Ishikawa (cell line): ENCODE measurements at regions not wholly inside any gene's neighbourhood (a gene's known extent, or its start where the extent isn't known, plus 50 kb on each side); places are given as distances from the start of the nearest gene placed in this dataset.

Source experiments
- CEBPB ChIP-seq: IDR thresholded peaks from 2 replicates; pipeline ENCODE4 v1.6.1; 2012
- CREB1 ChIP-seq: IDR thresholded peaks from 2 replicates; pipeline ENCODE4 v1.6.1; 2012; ENCODE audit warnings: low read depth
- EGR1 ChIP-seq: IDR thresholded peaks from 2 replicates; pipeline ENCODE4 v1.6.1; 2012
- EP300 ChIP-seq: IDR thresholded peaks from 2 replicates; pipeline ENCODE4 v1.6.1; 2012; ENCODE audit warnings: borderline replicate concordance
- FOXM1 ChIP-seq: IDR thresholded peaks from 2 replicates; pipeline ENCODE4 v1.6.1; 2012; ENCODE audit warnings: low read depth, borderline replicate concordance
- NFIC ChIP-seq: IDR thresholded peaks from 2 replicates; pipeline ENCODE4 v1.6.1; 2012
- RAD21 ChIP-seq: IDR thresholded peaks from 2 replicates; pipeline ENCODE4 v1.6.1; 2012; ENCODE audit warnings: low read depth
- TAF1 ChIP-seq: IDR thresholded peaks from 2 replicates; pipeline ENCODE4 v1.6.1; 2012; ENCODE audit warnings: low read depth, mild to moderate bottlenecking
- TCF12 ChIP-seq: IDR thresholded peaks from 2 replicates; pipeline ENCODE4 v1.6.1; 2012; ENCODE audit warnings: low read depth
- TEAD4 ChIP-seq: IDR thresholded peaks from 2 replicates; pipeline ENCODE4 v1.6.1; 2012
- YY1 ChIP-seq: IDR thresholded peaks from 2 replicates; pipeline ENCODE4 v1.6.1; 2012; ENCODE audit warnings: low read depth
- ZBTB7A ChIP-seq: IDR thresholded peaks from 2 replicates; pipeline ENCODE4 v1.6.1; 2012; ENCODE audit warnings: low read depth
- TF ChIP-seq, protein P1 (sequence below): IDR thresholded peaks from 2 replicates; pipeline ENCODE4 v1.6.1; 2012; ENCODE audit warnings: low read depth, mild to moderate bottlenecking
- TF ChIP-seq, protein P2 (sequence below): IDR thresholded peaks from 2 replicates; pipeline ENCODE4 v1.6.1; 2012
- TF ChIP-seq, protein P3 (sequence below): IDR thresholded peaks from 2 replicates; pipeline ENCODE4 v1.6.1; 2012

DNA sequence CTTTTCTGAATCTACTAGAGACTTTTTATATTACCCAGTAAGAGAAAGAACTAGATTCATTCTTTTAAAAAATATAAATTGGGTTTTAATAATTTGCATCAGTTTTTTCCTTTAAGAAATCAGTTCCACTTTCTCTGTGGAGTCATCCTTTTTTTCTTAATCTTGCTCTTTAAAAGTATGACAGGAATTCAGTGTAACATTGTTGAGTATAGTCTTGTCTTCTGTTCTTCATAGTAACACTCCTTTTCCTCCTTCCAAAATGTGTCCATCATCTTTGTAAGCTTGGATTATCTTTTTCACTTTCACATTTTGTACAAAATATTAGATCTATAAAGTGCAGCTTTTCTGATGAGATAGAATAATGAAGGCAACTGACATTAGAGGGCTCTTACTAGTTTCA lies 135.4 kb downstream of the HAUS1 start:
- TF ChIP-seq YY1 (no peak), CREB1 (no peak), RAD21 (no peak), TCF12 (no peak), FOXM1 (no peak), CEBPB (no peak), TEAD4 (no peak), NFIC (no peak)
- TF ChIP-seq, protein P1, sequence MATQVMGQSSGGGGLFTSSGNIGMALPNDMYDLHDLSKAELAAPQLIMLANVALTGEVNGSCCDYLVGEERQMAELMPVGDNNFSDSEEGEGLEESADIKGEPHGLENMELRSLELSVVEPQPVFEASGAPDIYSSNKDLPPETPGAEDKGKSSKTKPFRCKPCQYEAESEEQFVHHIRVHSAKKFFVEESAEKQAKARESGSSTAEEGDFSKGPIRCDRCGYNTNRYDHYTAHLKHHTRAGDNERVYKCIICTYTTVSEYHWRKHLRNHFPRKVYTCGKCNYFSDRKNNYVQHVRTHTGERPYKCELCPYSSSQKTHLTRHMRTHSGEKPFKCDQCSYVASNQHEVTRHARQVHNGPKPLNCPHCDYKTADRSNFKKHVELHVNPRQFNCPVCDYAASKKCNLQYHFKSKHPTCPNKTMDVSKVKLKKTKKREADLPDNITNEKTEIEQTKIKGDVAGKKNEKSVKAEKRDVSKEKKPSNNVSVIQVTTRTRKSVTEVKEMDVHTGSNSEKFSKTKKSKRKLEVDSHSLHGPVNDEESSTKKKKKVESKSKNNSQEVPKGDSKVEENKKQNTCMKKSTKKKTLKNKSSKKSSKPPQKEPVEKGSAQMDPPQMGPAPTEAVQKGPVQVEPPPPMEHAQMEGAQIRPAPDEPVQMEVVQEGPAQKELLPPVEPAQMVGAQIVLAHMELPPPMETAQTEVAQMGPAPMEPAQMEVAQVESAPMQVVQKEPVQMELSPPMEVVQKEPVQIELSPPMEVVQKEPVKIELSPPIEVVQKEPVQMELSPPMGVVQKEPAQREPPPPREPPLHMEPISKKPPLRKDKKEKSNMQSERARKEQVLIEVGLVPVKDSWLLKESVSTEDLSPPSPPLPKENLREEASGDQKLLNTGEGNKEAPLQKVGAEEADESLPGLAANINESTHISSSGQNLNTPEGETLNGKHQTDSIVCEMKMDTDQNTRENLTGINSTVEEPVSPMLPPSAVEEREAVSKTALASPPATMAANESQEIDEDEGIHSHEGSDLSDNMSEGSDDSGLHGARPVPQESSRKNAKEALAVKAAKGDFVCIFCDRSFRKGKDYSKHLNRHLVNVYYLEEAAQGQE, result no peak
- TF ChIP-seq, protein P2, sequence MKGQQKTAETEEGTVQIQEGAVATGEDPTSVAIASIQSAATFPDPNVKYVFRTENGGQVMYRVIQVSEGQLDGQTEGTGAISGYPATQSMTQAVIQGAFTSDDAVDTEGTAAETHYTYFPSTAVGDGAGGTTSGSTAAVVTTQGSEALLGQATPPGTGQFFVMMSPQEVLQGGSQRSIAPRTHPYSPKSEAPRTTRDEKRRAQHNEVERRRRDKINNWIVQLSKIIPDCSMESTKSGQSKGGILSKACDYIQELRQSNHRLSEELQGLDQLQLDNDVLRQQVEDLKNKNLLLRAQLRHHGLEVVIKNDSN, result no peak

DNA sequence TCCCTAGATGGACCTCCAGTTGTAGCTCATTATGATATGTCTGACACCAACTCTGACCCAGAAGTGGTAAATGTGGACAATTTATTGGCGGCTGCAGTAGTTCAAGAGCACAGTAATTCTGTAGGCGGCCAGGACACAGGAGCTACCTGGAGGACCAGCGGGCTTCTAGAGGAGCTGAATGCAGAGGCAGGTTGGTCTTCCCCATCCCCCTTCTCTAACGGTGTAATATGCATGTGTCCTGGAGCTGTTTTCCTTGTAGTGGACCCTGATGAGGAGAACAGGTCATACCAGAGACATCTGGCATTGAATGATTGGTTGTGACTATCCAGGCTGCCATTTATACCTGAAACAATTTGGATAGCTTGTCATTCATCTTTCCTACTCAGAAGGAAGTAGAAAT lies 135.8 kb downstream of the HAUS1 start:
- TF ChIP-seq CEBPB (no peak), ZBTB7A (no peak), EGR1 (no peak), FOXM1 (no peak), TEAD4 (no peak), CREB1 (no peak)
- TF ChIP-seq, protein P1, result no peak
- TF ChIP-seq, protein P3, sequence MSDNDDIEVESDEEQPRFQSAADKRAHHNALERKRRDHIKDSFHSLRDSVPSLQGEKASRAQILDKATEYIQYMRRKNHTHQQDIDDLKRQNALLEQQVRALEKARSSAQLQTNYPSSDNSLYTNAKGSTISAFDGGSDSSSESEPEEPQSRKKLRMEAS, result no peak

DNA sequence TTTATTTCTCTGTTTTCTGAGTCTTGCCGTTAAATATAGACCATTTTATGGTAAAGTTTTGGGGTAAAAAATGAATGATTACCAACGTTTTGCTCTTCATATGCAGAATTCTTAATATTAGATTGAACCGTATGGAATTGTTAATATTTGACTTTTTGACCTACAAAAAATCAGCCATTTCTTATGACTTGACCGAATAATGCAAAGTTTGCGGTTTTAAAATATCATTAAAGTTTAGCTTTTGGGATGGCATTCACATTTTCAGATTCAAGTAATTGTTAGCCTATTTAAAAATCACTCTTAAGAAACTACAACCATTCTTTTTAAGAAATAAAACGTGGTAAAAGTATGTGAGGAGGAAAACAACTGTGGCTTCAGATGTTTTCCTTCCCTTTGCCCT lies 138.0 kb downstream of the HAUS1 start:
- TF ChIP-seq RAD21 (no peak), TCF12 (no peak), FOXM1 (no peak), YY1 (no peak), ZBTB7A (no peak), NFIC (no peak), TAF1 (no peak), CREB1 (no peak), CEBPB (no peak), EGR1 (no peak), TEAD4 (no peak), EP300 (no peak)
- TF ChIP-seq, protein P2, result no peak
- TF ChIP-seq, protein P3, result no peak
- TF ChIP-seq, protein P1, result no peak

DNA sequence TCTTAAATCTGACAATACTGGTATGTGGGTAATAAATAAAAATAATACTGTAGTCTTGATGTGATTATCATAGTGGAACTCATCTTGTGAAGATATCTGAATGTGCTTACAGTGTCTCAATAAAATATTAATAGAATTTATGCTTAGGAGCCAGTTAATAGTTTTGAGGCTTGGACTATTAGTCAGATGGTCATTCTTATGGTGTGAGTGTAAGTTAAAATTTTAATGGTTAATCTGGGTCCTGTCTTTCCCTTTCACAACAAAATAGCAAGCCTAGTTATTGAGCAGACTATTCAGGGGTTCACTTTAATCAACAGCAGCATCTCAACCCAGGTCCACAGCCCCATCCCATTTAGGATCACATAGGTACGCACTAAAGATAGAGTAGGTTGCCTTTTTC lies 138.9 kb downstream of the HAUS1 start:
- TF ChIP-seq FOXM1 (no peak), CREB1 (no peak), TEAD4 (no peak), ZBTB7A (no peak)
- TF ChIP-seq, protein P3, result no peak

DNA sequence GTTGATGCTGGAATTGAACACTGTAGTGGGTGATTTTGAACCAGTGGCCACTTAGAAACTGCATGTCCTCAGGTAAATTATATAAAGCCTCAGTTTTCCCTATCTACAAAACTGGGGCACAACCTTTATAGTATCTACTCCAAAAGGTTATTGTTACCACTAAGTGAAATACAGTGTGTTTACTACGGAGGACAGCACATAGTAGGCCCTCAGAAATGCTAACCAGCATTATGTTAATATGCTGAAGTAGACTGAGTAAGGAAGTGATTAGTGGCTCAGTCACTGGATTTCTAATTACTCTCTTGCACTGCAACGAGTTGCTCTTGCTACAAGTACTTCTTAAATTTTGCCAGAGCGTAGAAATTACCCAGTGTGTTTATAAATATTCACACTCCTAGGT lies 139.5 kb downstream of the HAUS1 start:
- TF ChIP-seq EP300, result no peak
- no peak for TF ChIP-seq RAD21
- TF ChIP-seq TCF12, result no peak
- TF ChIP-seq, protein P1, result no peak
- no peak for TF ChIP-seq YY1
- TF ChIP-seq CREB1, result no peak
- TF ChIP-seq ZBTB7A, result no peak
- TF ChIP-seq, protein P3, result no peak
- TF ChIP-seq, protein P2, result no peak
- no peak for TF ChIP-seq CEBPB
- no peak for TF ChIP-seq TEAD4
- no peak for TF ChIP-seq FOXM1
